CD14-positive monocyte (primary cell): ENCODE measurements at regions not wholly inside any gene's neighbourhood (a gene's known extent, or its start where the extent isn't known, plus 50 kb on each side); places are given as distances from the start of the nearest gene placed in this dataset.

Source experiments
- DNase-seq, 3 donors: peaks; one replicate each; pipeline ENCODE4 v3.0.0-alpha.2; 2011 to 2022
- H2AFZ ChIP-seq: 2 replicates; pipeline ENCODE4 v1.6.0; 2012; ENCODE audit warnings: mild to moderate bottlenecking, low read depth, low read length, inconsistent platforms; ENCODE audit not compliant: insufficient read depth, poor library complexity, severe bottlenecking
- H3K27ac ChIP-seq, 2 donors: 1 replicate in 1 of 2; 2 replicates in 1 of 2; pipeline ENCODE4 v1.5.1; 2012 to 2013; ENCODE audit warnings: low read length in 2 of 2, control low read depth in 1 of 2, inconsistent platforms in 1 of 2, low read depth in 1 of 2, mild to moderate bottlenecking in 1 of 2
- H3K27me3 ChIP-seq, 2 donors: one replicate each; pipeline versions ENCODE4 v1.6.0 to v1.6.1; 2011 to 2013; ENCODE audit warnings: low read length in 2 of 2; ENCODE audit not compliant: control insufficient read depth in 2 of 2, insufficient read depth in 2 of 2
- H3K36me3 ChIP-seq, 2 donors: replicated peaks in 1 of 2; 1 replicate in 1 of 2; 2 replicates in 1 of 2; pipeline versions ENCODE4 v1.5.1 to v1.6.1; 2012 to 2013; ENCODE audit warnings: low read length in 2 of 2, control low read depth in 1 of 2, inconsistent platforms in 1 of 2, mild to moderate bottlenecking in 1 of 2; ENCODE audit not compliant: insufficient read depth in 2 of 2, control insufficient read depth in 1 of 2
- H3K4me1 ChIP-seq, 2 donors: 1 replicate in 1 of 2; 2 replicates in 1 of 2; pipeline versions ENCODE4 v1.5.1 to v1.6.1; 2012 to 2013; ENCODE audit warnings: low read length in 2 of 2, control low read depth in 1 of 2, inconsistent platforms in 1 of 2, mild to moderate bottlenecking in 1 of 2, moderate library complexity in 1 of 2; ENCODE audit not compliant: insufficient read depth in 2 of 2, control insufficient read depth in 1 of 2
- H3K4me2 ChIP-seq: replicated peaks from 2 replicates; pipeline ENCODE3; 2012; ENCODE audit warnings: low read length, moderate library complexity, mild to moderate bottlenecking; ENCODE audit not compliant: poor library complexity, severe bottlenecking; ENCODE audit errors: extremely low read depth
- H3K4me3 ChIP-seq, 3 experiments: fragments of 200-600 bp in 1 of 3; sonication (generic) in 1 of 3; replicated peaks in 1 of 3; 1 replicate in 2 of 3; 2 replicates in 1 of 3; pipeline ENCODE4 v1.5.1; 2011 to 2013; ENCODE audit warnings: low read length in 3 of 3, mild to moderate bottlenecking in 3 of 3, control low read depth in 2 of 3, low read depth in 2 of 3, inconsistent platforms in 1 of 3, moderate library complexity in 1 of 3
- H3K79me2 ChIP-seq: 2 replicates; pipeline ENCODE4 v1.6.0; 2012; ENCODE audit warnings: mild to moderate bottlenecking, control low read depth, inconsistent platforms, low read length, moderate library complexity; ENCODE audit not compliant: insufficient read depth
- H3K9ac ChIP-seq: 2 replicates; pipeline ENCODE4 v1.6.0; 2017; ENCODE audit warnings: low read length, mild to moderate bottlenecking; ENCODE audit not compliant: insufficient read depth, poor library complexity, severe bottlenecking
- H3K9me3 ChIP-seq, 2 donors: replicated peaks in 1 of 2; 1 replicate in 1 of 2; 2 replicates in 1 of 2; pipeline versions ENCODE4 v1.5.1 to v1.6.1; 2012 to 2013; ENCODE audit warnings: low read length in 2 of 2, control low read depth in 1 of 2; ENCODE audit not compliant: control insufficient read depth in 1 of 2, insufficient read depth in 1 of 2
- H4K20me1 ChIP-seq: 2 replicates; pipeline ENCODE4 v1.6.0; 2012; ENCODE audit warnings: mild to moderate bottlenecking, low read length, control low read depth, moderate library complexity; ENCODE audit not compliant: insufficient read depth
- H3K27ac Mint-ChIP-seq, 7 donors: one replicate each; pipeline ENCODE4 v1.8.0; 2020; ENCODE audit warnings: mild to moderate bottlenecking in 7 of 7, mixed read lengths in 7 of 7, moderate library complexity in 6 of 7, inconsistent platforms in 2 of 7
- H3K27me3 Mint-ChIP-seq, 3 donors: one replicate each; pipeline ENCODE4 v1.8.0; 2021 to 2022; ENCODE audit warnings: low read depth in 3 of 3, mild to moderate bottlenecking in 3 of 3, mixed read lengths in 3 of 3, moderate library complexity in 3 of 3, inconsistent platforms in 1 of 3
- H3K36me3 Mint-ChIP-seq, 2 donors: one replicate each; pipeline ENCODE4 v1.8.0; 2020; ENCODE audit warnings: mixed read lengths in 2 of 2, inconsistent platforms in 1 of 2, mild to moderate bottlenecking in 1 of 2
- H3K4me1 Mint-ChIP-seq: one replicate; pipeline ENCODE4 v1.8.0; 2020; ENCODE audit warnings: mild to moderate bottlenecking, mixed read lengths
- H3K4me3 Mint-ChIP-seq, 2 donors: one replicate each; pipeline ENCODE4 v1.8.0; 2020; ENCODE audit warnings: mild to moderate bottlenecking in 2 of 2, mixed read lengths in 2 of 2, moderate library complexity in 1 of 2
- H3K9me3 Mint-ChIP-seq, 7 donors: one replicate each; pipeline ENCODE4 v1.8.0; 2020 to 2022; ENCODE audit warnings: mixed read lengths in 7 of 7, mild to moderate bottlenecking in 6 of 7, moderate library complexity in 6 of 7, inconsistent platforms in 2 of 7
- CTCF ChIP-seq: fragments of 200-600 bp; IDR thresholded peaks from one replicate; pipeline ENCODE4 v1.8.0; 2022; ENCODE audit warnings: antibody characterized with exemption, mild to moderate bottlenecking
- WGBS: methylation state at CpG from one replicate; pipeline ENCODE4 v1.1.5; 2013; ENCODE audit warnings: missing lambda C conversion rate; ENCODE audit not compliant: insufficient coverage; 5-methylcytosine and 5-hydroxymethylcytosine counted together
- intact Hi-C, 2 donors: fragments of 100-400 bp; cut with micrococcal nuclease; formaldehyde crosslinking; loops; one replicate each; pipeline versions ENCODE4 v1.15.0 to v1.15.1; 2023

GRCh38 chr6:4687656-4687988, 88.6 kb upstream of the CDYL start:
- TF ChIP-seq CTCF: no peak
- H2AFZ ChIP-seq: peak overlapping the region; percentile 36

GRCh38 chr6:4682431-4683097, 93.6 kb upstream of the CDYL start:
- Histone ChIP-seq H3K79me2 (no peaks in the 10 kb centered on the region), H3K9ac (no peak overlapping the region), H3K4me1 (peaks cover 4 to 6% of the 10 kb centered on the region in 2 donors), H3K4me3 (no peak overlapping the region), H2AFZ (no peak overlapping the region), H3K27ac (no peak overlapping the region), H3K4me2 (no peak overlapping the region), H3K27me3 (no peaks in the 10 kb centered on the region), H3K36me3 (no peaks in the 10 kb centered on the region), H3K9me3 (no peaks in the 10 kb centered on the region), H4K20me1 (no peaks in the 10 kb centered on the region)
- peaks cover 7% of the 10 kb centered on the region for H3K4me1 Mint-ChIP-seq
- H3K4me3 Mint-ChIP-seq: no peak overlapping the region
- intact Hi-C loops: loop anchor here in 1 of 2 donors (10.0 kb wide), 1 partner anchor 92 kb away; the partner anchor contains the start of gene CDYL
- no peak for TF ChIP-seq CTCF
- H3K27me3 Mint-ChIP-seq: peaks cover 4 to 9% (median 4%) of the 10 kb centered on the region in 3 donors
- H3K27ac Mint-ChIP-seq: peak overlapping the region in 1 of 7 donors; percentile 32
- H3K36me3 Mint-ChIP-seq: peaks cover 0 to 4% of the 10 kb centered on the region in 2 donors
- 89% methylated on average over 5 of the region's 10 CpGs for WGBS
- DNase-seq: no peak
- H3K9me3 Mint-ChIP-seq: peaks cover 0 to 9% (median 0%) of the 10 kb centered on the region in 7 donors

More at GRCh38 chr6:4687656-4687988, 88.6 kb upstream of the CDYL start:
- Mint-ChIP-seq H3K4me1 (peaks cover 22% of the 10 kb centered on the region), H3K4me3 (peak overlapping the region in 1 of 2 donors; percentile 94), H3K27me3 (peaks cover 1 to 9% (median 2%) of the 10 kb centered on the region in 3 donors), H3K9me3 (peaks cover 5 to 13% (median 6%) of the 10 kb centered on the region in 7 donors), H3K27ac (peak overlapping the region; percentile 95 to 99 (median 97)), H3K36me3 (peaks cover 0 to 4% of the 10 kb centered on the region in 2 donors)
- DNase-seq: no peak
- Histone ChIP-seq H3K79me2 (no peaks in the 10 kb centered on the region), H3K9ac (peak overlapping the region; percentile 64), H3K4me2 (peak overlapping the region; percentile 58), H3K36me3 (no peaks in the 10 kb centered on the region), H3K27ac (peak overlapping the region; percentile 58 to 92), H4K20me1 (no peaks in the 10 kb centered on the region), H3K4me1 (peaks cover 17 to 22% of the 10 kb centered on the region in 2 donors), H3K4me3 (peak overlapping the region in 2 of 3 experiments; percentile 49 to 69), H3K27me3 (no peaks in the 10 kb centered on the region), H3K9me3 (peaks cover 0 to 2% of the 10 kb centered on the region in 2 donors)
- intact Hi-C loops: loop anchor here in 1 of 2 donors (10.0 kb wide), 1 partner anchor 87 kb away; the partner anchor contains the start of gene CDYL
